Keratinocyte (primary cell): ENCODE measurements at regions not wholly inside any gene's neighbourhood (a gene's known extent, or its start where the extent isn't known, plus 50 kb on each side); places are given as distances from the start of the nearest gene placed in this dataset.

ENCODE experiments used
- DNase-seq: peaks from one replicate; pipeline ENCODE4 v3.0.0-alpha.2; 2011; ENCODE audit warnings: low read depth, missing footprints, low spot score
- FAIRE-seq: peaks from 2 replicates; lab custom pipeline; 2011; peaks lifted over from hg19 to GRCh38; lab: Jason Lieb, UNC
- H2AFZ ChIP-seq: 2 replicates; pipeline ENCODE4 v1.6.0; 2012; ENCODE audit warnings: low read length, control low read depth, inconsistent platforms; ENCODE audit not compliant: control insufficient read depth
- H3K27ac ChIP-seq: 2 replicates; pipeline ENCODE4 v1.5.1; 2011; ENCODE audit warnings: low read length; ENCODE audit not compliant: control insufficient read depth, insufficient read depth
- H3K27me3 ChIP-seq: 3 replicates; pipeline ENCODE4 v1.6.0; 2011; ENCODE audit warnings: low read length; ENCODE audit not compliant: control insufficient read depth, insufficient read depth; ENCODE audit errors: extremely low read depth
- H3K36me3 ChIP-seq, 2 experiments: 2 replicates in 1 of 2; 3 replicates in 1 of 2; pipeline ENCODE4 v1.5.1; 2011; ENCODE audit warnings: low read length in 2 of 2, mild to moderate bottlenecking in 1 of 2; ENCODE audit not compliant: control insufficient read depth in 2 of 2, insufficient read depth in 2 of 2; ENCODE audit errors: extremely low read depth in 1 of 2
- H3K4me1 ChIP-seq: 3 replicates; pipeline ENCODE4 v1.5.1; 2011; ENCODE audit warnings: low read length; ENCODE audit not compliant: control insufficient read depth, insufficient read depth; ENCODE audit errors: extremely low read depth
- H3K4me2 ChIP-seq: 3 replicates; pipeline ENCODE4 v1.6.0; 2011; ENCODE audit warnings: low read depth, low read length; ENCODE audit not compliant: control insufficient read depth, insufficient read depth; ENCODE audit errors: extremely low read depth
- H3K4me3 ChIP-seq, 3 experiments: fragments of 200-600 bp in 1 of 3; sonication (generic) in 1 of 3; 2 replicates in 2 of 3; 3 replicates in 1 of 3; pipeline ENCODE4 v1.5.1; 2011 to 2016; ENCODE audit warnings: low read length in 3 of 3, mild to moderate bottlenecking in 3 of 3, control low read depth in 2 of 3, inconsistent platforms in 1 of 3, low read depth in 1 of 3, mixed read lengths in 1 of 3, mixed run types in 1 of 3, moderate library complexity in 1 of 3; ENCODE audit not compliant: control insufficient read depth in 2 of 3, insufficient read depth in 2 of 3; ENCODE audit errors: extremely low read depth in 1 of 3
- H3K79me2 ChIP-seq: 2 replicates; pipeline ENCODE4 v1.6.0; 2012; ENCODE audit warnings: low read length; ENCODE audit not compliant: control insufficient read depth, insufficient read depth
- H3K9ac ChIP-seq: 3 replicates; pipeline ENCODE4 v1.6.0; 2011; ENCODE audit warnings: low read length; ENCODE audit not compliant: control insufficient read depth, insufficient read depth; ENCODE audit errors: extremely low read depth
- H3K9me1 ChIP-seq: 3 replicates; pipeline ENCODE4 v1.6.0; 2011; ENCODE audit warnings: low read length; ENCODE audit not compliant: control insufficient read depth, insufficient read depth; ENCODE audit errors: extremely low read depth
- H3K9me3 ChIP-seq: 2 replicates; pipeline ENCODE4 v1.5.1; 2012; ENCODE audit warnings: low read depth, low read length; ENCODE audit not compliant: control insufficient read depth
- H4K20me1 ChIP-seq: 3 replicates; pipeline ENCODE4 v1.6.0; 2011; ENCODE audit warnings: low read length; ENCODE audit not compliant: control insufficient read depth, insufficient read depth; ENCODE audit errors: extremely low read depth
- EZH2 ChIP-seq: IDR thresholded peaks from one replicate; pipeline ENCODE4 v1.6.1; 2012; ENCODE audit warnings: inconsistent platforms, mild to moderate bottlenecking, low read length, moderate library complexity
- dilution Hi-C: fragments of 300-500 bp; cut with MboI; formaldehyde crosslinking; loops from one replicate; pipeline ENCODE4 v1.7.0; 2020; ENCODE audit warnings: low sequenced_read_pairs; ENCODE audit not compliant: extremely low pct_ligation_motif_present
- TF ChIP-seq, protein P1 (sequence below), 3 experiments: IDR thresholded peaks in 1 of 3; conservative IDR thresholded peaks in 1 of 3; optimal IDR thresholded peaks in 1 of 3; 2 replicates in 2 of 3; 3 replicates in 1 of 3; pipeline versions ENCODE3 to v1.5.1; 2011; ENCODE audit warnings: low read length in 3 of 3, mild to moderate bottlenecking in 3 of 3, moderate library complexity in 2 of 3, control low read depth in 1 of 3, inconsistent platforms in 1 of 3; ENCODE audit not compliant: insufficient read depth in 2 of 3; ENCODE audit errors: extremely low read depth in 1 of 3

DNA sequence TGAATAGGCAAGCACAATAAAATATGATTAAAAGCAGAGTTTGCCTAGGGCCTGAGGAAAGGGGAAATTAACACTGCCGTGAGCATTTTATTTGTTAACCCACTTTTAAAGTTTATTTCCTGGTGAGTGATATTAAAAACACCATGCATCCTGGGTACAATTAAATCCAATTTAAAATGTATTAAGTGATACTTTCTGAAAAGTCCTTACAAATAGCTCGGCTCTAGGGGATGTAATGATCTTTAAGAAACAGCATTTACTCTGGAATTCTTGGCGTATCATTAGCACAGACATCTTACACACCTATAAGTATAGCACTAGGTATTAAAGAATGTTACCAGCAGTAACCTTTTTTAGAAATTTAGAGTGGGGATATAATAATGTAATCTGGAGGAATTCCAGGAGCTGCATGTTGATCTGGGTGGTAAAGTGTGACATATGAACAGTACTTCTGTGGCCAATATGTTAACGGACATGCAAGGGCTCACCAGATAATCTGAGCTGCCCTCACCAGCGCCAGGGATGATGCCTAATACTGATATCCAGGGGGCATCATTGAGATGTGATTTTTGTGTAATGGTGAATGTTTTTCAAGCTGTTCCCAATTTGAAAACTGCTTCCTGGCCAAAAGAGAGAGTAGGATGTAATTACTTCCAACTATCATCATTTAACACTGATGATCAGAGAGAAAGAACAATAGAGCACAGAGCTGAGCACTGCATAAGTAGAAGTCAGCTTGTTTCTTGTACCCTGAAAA lies 235.9 kb downstream of the DSEL start:
- dilution Hi-C loops = no loop called here
- Histone ChIP-seq H3K9ac (no peak overlapping the region), H3K4me3 (no peak overlapping the region), H3K4me2 (no peak overlapping the region), H3K27ac (no peak overlapping the region), H3K36me3 (no peaks in the 10 kb centered on the region), H3K4me1 (no peaks in the 10 kb centered on the region), H3K27me3 (no peaks in the 10 kb centered on the region), H3K9me1 (no peaks in the 10 kb centered on the region), H3K79me2 (no peaks in the 10 kb centered on the region), H3K9me3 (no peaks in the 10 kb centered on the region), H2AFZ (no peak overlapping the region), H4K20me1 (no peaks in the 10 kb centered on the region)
- DNase-seq = no peak
- TF ChIP-seq EZH2 = no peak
- TF ChIP-seq, protein P1, sequence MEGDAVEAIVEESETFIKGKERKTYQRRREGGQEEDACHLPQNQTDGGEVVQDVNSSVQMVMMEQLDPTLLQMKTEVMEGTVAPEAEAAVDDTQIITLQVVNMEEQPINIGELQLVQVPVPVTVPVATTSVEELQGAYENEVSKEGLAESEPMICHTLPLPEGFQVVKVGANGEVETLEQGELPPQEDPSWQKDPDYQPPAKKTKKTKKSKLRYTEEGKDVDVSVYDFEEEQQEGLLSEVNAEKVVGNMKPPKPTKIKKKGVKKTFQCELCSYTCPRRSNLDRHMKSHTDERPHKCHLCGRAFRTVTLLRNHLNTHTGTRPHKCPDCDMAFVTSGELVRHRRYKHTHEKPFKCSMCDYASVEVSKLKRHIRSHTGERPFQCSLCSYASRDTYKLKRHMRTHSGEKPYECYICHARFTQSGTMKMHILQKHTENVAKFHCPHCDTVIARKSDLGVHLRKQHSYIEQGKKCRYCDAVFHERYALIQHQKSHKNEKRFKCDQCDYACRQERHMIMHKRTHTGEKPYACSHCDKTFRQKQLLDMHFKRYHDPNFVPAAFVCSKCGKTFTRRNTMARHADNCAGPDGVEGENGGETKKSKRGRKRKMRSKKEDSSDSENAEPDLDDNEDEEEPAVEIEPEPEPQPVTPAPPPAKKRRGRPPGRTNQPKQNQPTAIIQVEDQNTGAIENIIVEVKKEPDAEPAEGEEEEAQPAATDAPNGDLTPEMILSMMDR (optimal IDR thresholded peaks at IDR 0.05 in 1 of 3, IDR thresholded peaks at IDR 0.05 in 1 of 3, conservative IDR thresholded peaks at IDR 0.05 in 1 of 3; ENCODE audit: extremely low read depth in 1 of 3, insufficient read depth in 2 of 3, low read length in 3 of 3) = no peak
- FAIRE-seq = no peak

DNA sequence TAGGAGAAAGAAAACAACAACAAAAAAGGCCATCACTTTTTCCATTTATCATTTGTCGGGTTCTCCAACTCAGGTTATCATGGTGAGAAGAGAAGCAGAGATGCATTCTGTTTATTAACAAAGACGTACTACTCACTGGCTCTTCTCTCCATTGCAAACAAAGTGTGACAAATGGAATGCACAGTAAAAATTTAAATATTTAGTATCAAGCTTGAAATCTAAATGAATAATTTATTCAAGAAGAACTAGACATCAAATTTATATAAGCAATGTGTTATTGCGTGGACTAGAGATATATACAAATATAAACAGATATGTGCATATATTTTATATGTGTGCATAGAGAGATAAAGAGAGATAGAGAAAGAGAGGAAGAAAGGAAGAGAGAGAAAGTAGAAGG lies 236.5 kb downstream of the DSEL start:
- Histone ChIP-seq H3K9me3 (no peaks in the 10 kb centered on the region), H3K9me1 (no peaks in the 10 kb centered on the region), H2AFZ (no peak overlapping the region), H3K9ac (no peak overlapping the region), H3K4me1 (no peaks in the 10 kb centered on the region), H3K79me2 (no peaks in the 10 kb centered on the region), H3K4me2 (no peak overlapping the region), H3K27ac (no peak overlapping the region), H3K27me3 (no peaks in the 10 kb centered on the region), H4K20me1 (no peaks in the 10 kb centered on the region), H3K36me3 (no peaks in the 10 kb centered on the region), H3K4me3 (no peak overlapping the region)
- DNase-seq (no peak), FAIRE-seq (no peak)
- dilution Hi-C loops = no loop called here
- TF ChIP-seq, protein P1 (optimal IDR thresholded peaks at IDR 0.05 in 1 of 3, IDR thresholded peaks at IDR 0.05 in 1 of 3, conservative IDR thresholded peaks at IDR 0.05 in 1 of 3; ENCODE audit: extremely low read depth in 1 of 3, insufficient read depth in 2 of 3, low read length in 3 of 3) = no peak
- TF ChIP-seq EZH2 = no peak
